IMR-90 (cell line): ENCODE measurements at regions not wholly inside any gene's neighbourhood (a gene's known extent, or its start where the extent isn't known, plus 50 kb on each side); places are given as distances from the start of the nearest gene placed in this dataset.
"Not testable (repeated sequence)": the region's sequence is repeated elsewhere in the genome, so short reads cannot be mapped to it uniquely, and the experiment has no call there.

Experiments used
- ATAC-seq: fragments of 200-7000 bp; cut with Tn5 transposase; 2 replicates; pipeline ENCODE4 v1.9.1; 2020; ENCODE audit warnings: low read depth, mild to moderate bottlenecking, moderate library complexity
- BruUV-seq: library from RNA; stranded (reverse); fragments of 400-500 nt; replicated peaks from 2 replicates; lab custom pipeline; 2021; lab: Mats Ljungman, UMichigan
- CTCF ChIA-PET: fragments of 300-600 bp; formaldehyde crosslinking; extraction: SDS; loops from one replicate; lab custom pipeline; 2021; ENCODE audit warnings: antibody characterized with exemption; lab: Yijun Ruan, JAX
- POLR2A ChIA-PET: fragments of 300-600 bp; sonication (Branson Sonifier 250); formaldehyde crosslinking; loops from one replicate; lab custom pipeline; 2022; ENCODE audit warnings: antibody characterized with exemption; ENCODE audit not compliant: unreplicated experiment; lab: Charles Lee
- DNase-seq: peaks from one replicate; pipeline ENCODE4 v3.0.0; 2013
- H2AFZ ChIP-seq: replicated peaks from 2 replicates; pipeline ENCODE3; 2013; ENCODE audit warnings: low read length, mild to moderate bottlenecking; ENCODE audit not compliant: poor library complexity
- H2AK5ac ChIP-seq: 2 replicates; pipeline ENCODE4 v1.6.1; 2013; ENCODE audit warnings: low read depth, low read length, inconsistent platforms
- H2AK9ac ChIP-seq: replicated peaks from 2 replicates; pipeline ENCODE3; 2013; ENCODE audit warnings: mild to moderate bottlenecking, low read depth, low read length, moderate library complexity; ENCODE audit not compliant: poor library complexity
- H2BK120ac ChIP-seq: 2 replicates; pipeline ENCODE4 v1.6.1; 2013; ENCODE audit warnings: low read depth, low read length, inconsistent platforms
- H2BK15ac ChIP-seq: 3 replicates; pipeline ENCODE4 v1.6.1; 2013; ENCODE audit warnings: low read depth, low read length, inconsistent platforms
- H2BK20ac ChIP-seq: 2 replicates; pipeline ENCODE4 v1.6.1; 2013; ENCODE audit warnings: low read depth, mild to moderate bottlenecking, inconsistent platforms, low read length, moderate library complexity
- H2BK5ac ChIP-seq: 2 replicates; pipeline ENCODE4 v1.6.1; 2013; ENCODE audit warnings: mild to moderate bottlenecking, low read depth, low read length, inconsistent platforms; ENCODE audit not compliant: poor library complexity, severe bottlenecking
- H3K14ac ChIP-seq: replicated peaks from 2 replicates; pipeline ENCODE4 v1.6.1; 2013; ENCODE audit warnings: low read depth, low read length, inconsistent platforms
- H3K18ac ChIP-seq: 2 replicates; pipeline ENCODE4 v1.6.1; 2013; ENCODE audit warnings: low read depth, low read length, control low read depth
- H3K23ac ChIP-seq: 2 replicates; pipeline ENCODE4 v1.6.1; 2013; ENCODE audit warnings: low read depth, low read length, inconsistent platforms
- H3K27ac ChIP-seq: 2 replicates; pipeline ENCODE4 v1.5.1; 2013; ENCODE audit warnings: mild to moderate bottlenecking, control low read depth, low read length; ENCODE audit not compliant: insufficient read depth
- H3K27me3 ChIP-seq: 2 replicates; pipeline ENCODE4 v1.6.1; 2013; ENCODE audit warnings: low read length; ENCODE audit not compliant: control insufficient read depth, insufficient read depth
- H3K36me3 ChIP-seq: 2 replicates; pipeline ENCODE4 v1.6.1; 2013; ENCODE audit warnings: low read length, mixed read lengths; ENCODE audit not compliant: control insufficient read depth, insufficient read depth
- H3K4ac ChIP-seq: 2 replicates; pipeline ENCODE4 v1.6.1; 2013; ENCODE audit warnings: low read depth, low read length, inconsistent platforms
- H3K4me1 ChIP-seq: 2 replicates; pipeline ENCODE4 v1.6.1; 2013; ENCODE audit warnings: low read length, mixed read lengths; ENCODE audit not compliant: control insufficient read depth, insufficient read depth
- H3K4me2 ChIP-seq: 2 replicates; pipeline ENCODE4 v1.6.1; 2013; ENCODE audit warnings: low read depth, mild to moderate bottlenecking, control low read depth, low read length, moderate library complexity
- H3K4me3 ChIP-seq: 2 replicates; pipeline ENCODE4 v1.5.1; 2013; ENCODE audit warnings: low read depth, mild to moderate bottlenecking, control low read depth, low read length, moderate library complexity; ENCODE audit not compliant: insufficient read depth
- H3K56ac ChIP-seq: 2 replicates; pipeline ENCODE4 v1.6.1; 2013; ENCODE audit warnings: low read length, inconsistent platforms; ENCODE audit not compliant: insufficient read depth; ENCODE audit errors: extremely low read depth
- H3K79me1 ChIP-seq, 2 experiments: 2 replicates each; pipeline ENCODE4 v1.6.1; 2013; ENCODE audit warnings: low read length in 2 of 2, inconsistent platforms in 1 of 2, low read depth in 1 of 2
- H3K9ac ChIP-seq: 2 replicates; pipeline ENCODE4 v1.6.1; 2013; ENCODE audit warnings: low read depth, low read length, control low read depth
- H3K9me1 ChIP-seq: 2 replicates; pipeline ENCODE4 v1.6.1; 2013; ENCODE audit warnings: low read length, inconsistent platforms; ENCODE audit not compliant: insufficient read depth
- H3K9me3 ChIP-seq: 2 replicates; pipeline ENCODE4 v1.6.1; 2013; ENCODE audit warnings: low read length; ENCODE audit not compliant: control insufficient read depth, insufficient read depth
- H4K20me1 ChIP-seq: 2 replicates; pipeline ENCODE4 v1.6.1; 2013; ENCODE audit warnings: low read length, inconsistent platforms; ENCODE audit not compliant: insufficient read depth
- H4K5ac ChIP-seq: 2 replicates; pipeline ENCODE4 v1.6.1; 2013; ENCODE audit warnings: mild to moderate bottlenecking, low read depth, low read length, control low read depth
- H4K8ac ChIP-seq, 2 experiments: 2 replicates each; pipeline ENCODE4 v1.6.1; 2013; ENCODE audit warnings: low read depth in 2 of 2, low read length in 2 of 2, control low read depth in 1 of 2, inconsistent platforms in 1 of 2
- H4K91ac ChIP-seq: 2 replicates; pipeline ENCODE4 v1.6.1; 2013; ENCODE audit warnings: low read depth, low read length, inconsistent platforms; ENCODE audit not compliant: insufficient read depth
- CHD1 ChIP-seq: IDR thresholded peaks from 2 replicates; pipeline ENCODE4 v1.6.1; 2012; ENCODE audit warnings: low read depth, low read length, improper control_type of control experiment
- MAZ ChIP-seq: IDR thresholded peaks from 2 replicates; pipeline ENCODE4 v1.6.1; 2012; ENCODE audit warnings: low read depth, mild to moderate bottlenecking, low read length, improper control_type of control experiment, moderate library complexity, borderline replicate concordance
- RFX5 ChIP-seq: IDR thresholded peaks from 2 replicates; pipeline ENCODE4 v1.8.0; 2012; ENCODE audit warnings: low read depth, mild to moderate bottlenecking, low read length, moderate library complexity
- WGBS, 2 experiments: methylation state at CpG; one replicate each; pipeline versions ENCODE4 v1.1.5 to v1.1.7; 2013; ENCODE audit warnings: missing lambda C conversion rate in 2 of 2; ENCODE audit not compliant: insufficient read length in 1 of 2; ENCODE audit errors: extremely low coverage in 2 of 2; 5-methylcytosine and 5-hydroxymethylcytosine counted together
- dilution Hi-C: fragments of 300-500 bp; cut with HindIII; formaldehyde crosslinking; loops from one replicate; pipeline ENCODE4 v1.14.3; 2018; ENCODE audit warnings: low sequenced_read_pairs; ENCODE audit not compliant: unreplicated experiment
- in situ Hi-C: fragments of 300-500 bp; cut with MboI; formaldehyde crosslinking; loops from 3 replicates; pipeline ENCODE4 v1.14.3; 2019; ENCODE audit warnings: low sequenced_read_pairs, inconsistent platforms, mixed read lengths
- intact Hi-C: fragments of 100-400 bp; cut with micrococcal nuclease; formaldehyde crosslinking; loops from 2 replicates; pipeline ENCODE4 v1.10.0; 2022

GRCh38 chr21:18832950-18833349 lies 429.4 kb upstream of the TMPRSS15 start:
- no peak overlapping the region for H3K56ac ChIP-seq
- H3K79me1 ChIP-seq, result no peaks in the 10 kb centered on the region
- dilution Hi-C loops, result no loop called here
- H2AK9ac ChIP-seq, result no peak overlapping the region
- DNase-seq (no peak), ATAC-seq (no peak)
- H3K36me3 ChIP-seq, result no peaks in the 10 kb centered on the region
- no peaks in the 10 kb centered on the region for H3K4me1 ChIP-seq
- no peak overlapping the region for H3K18ac ChIP-seq
- H3K4me3 ChIP-seq, result no peak overlapping the region
- no TSS peak for BruUV-seq
- intact Hi-C loops, result no loop called here
- no peak overlapping the region for H3K14ac ChIP-seq
- H4K8ac ChIP-seq, result no peak overlapping the region
- H3K27ac ChIP-seq, result no peak overlapping the region
- H2BK15ac ChIP-seq, result no peak overlapping the region
- TF ChIP-seq MAZ (no peak), CHD1 (no peak), RFX5 (no peak)
- H4K91ac ChIP-seq, result no peak overlapping the region
- no peak overlapping the region for H3K4ac ChIP-seq
- H3K9me3 ChIP-seq, result 0 out of 2 replicates have a peak, but pooled peaks cover 2% of the 10 kb centered on the region
- H3K4me2 ChIP-seq, result no peak overlapping the region
- H2AK5ac ChIP-seq, result no peak overlapping the region
- no peaks in the 10 kb centered on the region for H3K27me3 ChIP-seq
- H2AFZ ChIP-seq, result no peak overlapping the region
- H4K20me1 ChIP-seq, result no peaks in the 10 kb centered on the region
- H4K5ac ChIP-seq, result no peak overlapping the region
- H2BK120ac ChIP-seq, result no peak overlapping the region
- no peak overlapping the region for H2BK20ac ChIP-seq
- H2BK5ac ChIP-seq, result no peak overlapping the region
- in situ Hi-C loops, result no loop called here
- POLR2A ChIA-PET, result no interaction called here
- WGBS, 2 experiments, result no CpG with 5 or more reads among the region's 2 CpGs
- no peak overlapping the region for H3K23ac ChIP-seq
- no peaks in the 10 kb centered on the region for H3K9me1 ChIP-seq
- CTCF ChIA-PET, result no interaction called here
- no peak overlapping the region for H3K9ac ChIP-seq

GRCh38 chr21:18834121-18834520 lies 430.5 kb upstream of the TMPRSS15 start:
- H3K27me3 ChIP-seq, dilution Hi-C loops, POLR2A ChIA-PET, H2BK20ac ChIP-seq, H2BK120ac ChIP-seq, H3K9me3 ChIP-seq, in situ Hi-C loops, H2AK9ac ChIP-seq, H2AFZ ChIP-seq, H3K23ac ChIP-seq, H3K4ac ChIP-seq, H3K18ac ChIP-seq, BruUV-seq, H3K9ac ChIP-seq, H4K8ac ChIP-seq, CTCF ChIA-PET, H3K56ac ChIP-seq, H2BK15ac ChIP-seq, H4K5ac ChIP-seq, H3K27ac ChIP-seq, intact Hi-C loops, H3K14ac ChIP-seq, H3K4me2 ChIP-seq, H3K4me1 ChIP-seq, H2AK5ac ChIP-seq, H3K36me3 ChIP-seq, H4K91ac ChIP-seq, H3K79me1 ChIP-seq, DNase-seq, H4K20me1 ChIP-seq, H2BK5ac ChIP-seq, ATAC-seq, H3K4me3 ChIP-seq, H3K9me1 ChIP-seq: not testable (repeated sequence)
- WGBS, 2 experiments, result no CpG with 5 or more reads among the region's 2 CpGs
